Small intestine (tissue), 7 donors: ENCODE measurements at regions not wholly inside any gene's neighbourhood (a gene's known extent, or its start where the extent isn't known, plus 50 kb on each side); places are given as distances from the start of the nearest gene placed in this dataset.

Experiments used
- DNase-seq, 2 donors: peaks; one replicate each; pipeline versions ENCODE4 v3.0.0 to v3.0.0-alpha.2; 2013
- FAIRE-seq: peaks from 2 replicates; lab custom pipeline; 2012; peaks lifted over from hg19 to GRCh38; lab: Jason Lieb, UNC
- H3K27ac ChIP-seq, 3 donors: one replicate each; pipeline ENCODE4 v1.5.1; 2013; ENCODE audit warnings: low read length in 2 of 3, mild to moderate bottlenecking in 2 of 3, control low read depth in 1 of 3, inconsistent platforms in 1 of 3, low read depth in 1 of 3, moderate library complexity in 1 of 3
- H3K27me3 ChIP-seq, 3 donors: one replicate each; pipeline ENCODE4 v1.6.1; 2013; ENCODE audit warnings: low read length in 3 of 3, inconsistent platforms in 1 of 3; ENCODE audit not compliant: control insufficient read depth in 3 of 3, insufficient read depth in 3 of 3
- H3K36me3 ChIP-seq, 3 donors: one replicate each; pipeline ENCODE4 v1.6.1; 2013; ENCODE audit warnings: low read length in 3 of 3, inconsistent platforms in 1 of 3, low read depth in 1 of 3, mild to moderate bottlenecking in 1 of 3, moderate library complexity in 1 of 3; ENCODE audit not compliant: control insufficient read depth in 3 of 3, insufficient read depth in 2 of 3
- H3K4me1 ChIP-seq, 3 donors: one replicate each; pipeline ENCODE4 v1.6.1; 2013; ENCODE audit warnings: low read length in 2 of 3, inconsistent platforms in 1 of 3, low read depth in 1 of 3, mild to moderate bottlenecking in 1 of 3, moderate library complexity in 1 of 3; ENCODE audit not compliant: control insufficient read depth in 3 of 3, insufficient read depth in 2 of 3
- H3K4me3 ChIP-seq, 3 donors: one replicate each; pipeline ENCODE4 v1.5.1; 2013; ENCODE audit warnings: low read length in 3 of 3, control low read depth in 1 of 3, inconsistent platforms in 1 of 3, low read depth in 1 of 3, mild to moderate bottlenecking in 1 of 3, moderate library complexity in 1 of 3
- H3K9me3 ChIP-seq, 2 donors: one replicate each; pipeline ENCODE4 v1.6.1; 2013; ENCODE audit warnings: low read depth in 1 of 2, low read length in 1 of 2; ENCODE audit not compliant: control insufficient read depth in 2 of 2, insufficient read depth in 1 of 2
- WGBS, 3 donors: extraction: QIAGEN DNeasy Blood & Tissue Kit; methylation state at CpG; one replicate each; pipeline ENCODE4 v1.1.7; 2013; 5-methylcytosine and 5-hydroxymethylcytosine counted together
- donor health status: healthy with polysubstance abuse.
- donor health status: control.
- donor health status: control.
- donor health status: Bipolar disorder and iron deficiency.
- donor health status: healthy.

- WGBS, 3 donors = 52 to 75% (median 57%) methylated on average over 1 of the region's 1 CpG
- peaks cover 0 to 3% of the 10 kb centered on the region in 2 donors for H3K9me3 ChIP-seq
- DNase-seq = no peak
- H3K36me3 ChIP-seq = no peaks in the 10 kb centered on the region
- no peaks in the 10 kb centered on the region for H3K27me3 ChIP-seq
- no peak overlapping the region for H3K4me3 ChIP-seq
- no peak for FAIRE-seq
- H3K27ac ChIP-seq = no peak overlapping the region
- H3K4me1 ChIP-seq = no peaks in the 10 kb centered on the region
Observed at GRCh38 chr5:8590959-8591358, 722.0 kb downstream of the MTRR start.

- WGBS, 3 donors = 82 to 94% (median 90%) methylated on average over 3 of the region's 3 CpGs
Observed at GRCh38 chr5:8598356-8598755, 729.4 kb downstream of the MTRR start.

GRCh38 chr5:8598996-8599395 lies 730.0 kb downstream of the MTRR start:
- Histone ChIP-seq H3K9me3 (no peaks in the 10 kb centered on the region), H3K27me3 (no peaks in the 10 kb centered on the region), H3K4me3 (no peak overlapping the region), H3K27ac (no peak overlapping the region), H3K36me3 (no peaks in the 10 kb centered on the region), H3K4me1 (no peaks in the 10 kb centered on the region)
- DNase-seq (no peak), FAIRE-seq (no peak)
- 80 to 87% (median 81%) methylated on average over 2 of the region's 2 CpGs for WGBS, 3 donors

More at GRCh38 chr5:8598356-8598755, 729.4 kb downstream of the MTRR start:
- H3K4me1 ChIP-seq = no peaks in the 10 kb centered on the region
- H3K9me3 ChIP-seq = no peaks in the 10 kb centered on the region
- H3K36me3 ChIP-seq = no peaks in the 10 kb centered on the region
- FAIRE-seq (no peak), DNase-seq (no peak)
- no peaks in the 10 kb centered on the region for H3K27me3 ChIP-seq
- H3K4me3 ChIP-seq = no peak overlapping the region
- no peak overlapping the region for H3K27ac ChIP-seq

GRCh38 chr5:8600843-8601242 lies 731.9 kb downstream of the MTRR start:
- DNase-seq = no peak
- FAIRE-seq = no peak
- Histone ChIP-seq H3K27ac (no peak overlapping the region), H3K4me3 (no peak overlapping the region), H3K9me3 (no peaks in the 10 kb centered on the region), H3K4me1 (no peaks in the 10 kb centered on the region), H3K27me3 (no peaks in the 10 kb centered on the region), H3K36me3 (no peaks in the 10 kb centered on the region)

- 79 to 85% (median 82%) methylated on average over 8 of the region's 8 CpGs for WGBS, 3 donors
- no peak for FAIRE-seq
- no peaks in the 10 kb centered on the region for H3K27me3 ChIP-seq
- no peaks in the 10 kb centered on the region for H3K36me3 ChIP-seq
- H3K4me1 ChIP-seq = no peaks in the 10 kb centered on the region
- H3K9me3 ChIP-seq = no peaks in the 10 kb centered on the region
- no peak for DNase-seq
- H3K27ac ChIP-seq = no peak overlapping the region
- no peak overlapping the region for H3K4me3 ChIP-seq
Observed at GRCh38 chr5:8601831-8602354, 732.9 kb downstream of the MTRR start.

- Histone ChIP-seq H3K27me3 (no peaks in the 10 kb centered on the region), H3K4me1 (no peaks in the 10 kb centered on the region), H3K4me3 (no peak overlapping the region), H3K36me3 (no peaks in the 10 kb centered on the region), H3K9me3 (no peaks in the 10 kb centered on the region), H3K27ac (no peak overlapping the region)
- no peak for FAIRE-seq
- DNase-seq = no peak
Observed at GRCh38 chr5:8606231-8606630, 737.3 kb downstream of the MTRR start.

- no peaks in the 10 kb centered on the region for H3K27me3 ChIP-seq
- FAIRE-seq (no peak), DNase-seq (no peak)
- no peaks in the 10 kb centered on the region for H3K4me1 ChIP-seq
- no peak overlapping the region for H3K27ac ChIP-seq
- H3K36me3 ChIP-seq = no peaks in the 10 kb centered on the region
- no peak overlapping the region for H3K4me3 ChIP-seq
- WGBS, 3 donors = 91 to 96% (median 92%) methylated on average over 3 of the region's 3 CpGs
- no peaks in the 10 kb centered on the region for H3K9me3 ChIP-seq
Observed at GRCh38 chr5:8611067-8611466, 742.1 kb downstream of the MTRR start.

- H3K36me3 ChIP-seq = no peaks in the 10 kb centered on the region
- no peaks in the 10 kb centered on the region for H3K4me1 ChIP-seq
- H3K9me3 ChIP-seq = no peaks in the 10 kb centered on the region
- H3K27ac ChIP-seq = no peak overlapping the region
- no peak overlapping the region for H3K4me3 ChIP-seq
- DNase-seq = no peak
- FAIRE-seq = no peak
- no peaks in the 10 kb centered on the region for H3K27me3 ChIP-seq
- 56 to 66% (median 57%) methylated on average over 4 of the region's 4 CpGs for WGBS, 3 donors
Observed at GRCh38 chr5:8613078-8613685, 744.2 kb downstream of the MTRR start.
